Calu3 (cell line): ENCODE measurements at regions not wholly inside any gene's neighbourhood (a gene's known extent, or its start where the extent isn't known, plus 50 kb on each side); places are given as distances from the start of the nearest gene placed in this dataset.

Source experiments
- BruUV-seq: library from RNA; stranded (reverse); fragments of 400-500 nt; replicated peaks from 2 replicates; lab custom pipeline; 2021; lab: Mats Ljungman, UMichigan
- CTCF ChIA-PET: fragments of 300-600 bp; sonication (Branson Sonifier 250); formaldehyde crosslinking; loops from one replicate; lab custom pipeline; 2022; ENCODE audit warnings: antibody characterized with exemption; lab: Charles Lee
- DNase-seq: peaks from one replicate; pipeline ENCODE4 v3.0.0; 2022
- H3K27ac Mint-ChIP-seq: one replicate; pipeline ENCODE4 v1.8.0; 2022; ENCODE audit warnings: mixed read lengths; ENCODE audit not compliant: unreplicated experiment
- H3K27me3 Mint-ChIP-seq: one replicate; pipeline ENCODE4 v1.8.0; 2022; ENCODE audit warnings: mixed read lengths; ENCODE audit not compliant: unreplicated experiment
- H3K36me3 Mint-ChIP-seq: one replicate; pipeline ENCODE4 v1.8.0; 2022; ENCODE audit warnings: mild to moderate bottlenecking, moderate library complexity, mixed read lengths; ENCODE audit not compliant: insufficient read depth, unreplicated experiment
- H3K4me1 Mint-ChIP-seq: one replicate; pipeline ENCODE4 v1.8.0; 2022; ENCODE audit warnings: mild to moderate bottlenecking, low read depth, mixed read lengths; ENCODE audit not compliant: unreplicated experiment
- H3K4me3 Mint-ChIP-seq: one replicate; pipeline ENCODE4 v1.8.0; 2022; ENCODE audit warnings: mild to moderate bottlenecking, low read depth, moderate library complexity, mixed read lengths; ENCODE audit not compliant: unreplicated experiment
- H3K9me3 Mint-ChIP-seq: one replicate; pipeline ENCODE4 v1.8.0; 2022; ENCODE audit warnings: low read depth, mixed read lengths; ENCODE audit not compliant: unreplicated experiment
- CTCF ChIP-seq: fragments of 200-600 bp; IDR thresholded peaks from one replicate; pipeline ENCODE4 v1.8.0; 2022; ENCODE audit warnings: antibody characterized with exemption; ENCODE audit not compliant: unreplicated experiment
- intact Hi-C: fragments of 100-400 bp; cut with micrococcal nuclease; formaldehyde crosslinking; loops from one replicate; pipeline ENCODE4 v1.10.0; 2022; ENCODE audit not compliant: unreplicated experiment

GRCh38 chr11:19501631-19502030 lies 211.0 kb upstream of the NAV2 start:
- TF ChIP-seq CTCF = no peak
- CTCF ChIA-PET = no interaction called here
- no peaks in the 10 kb centered on the region for H3K4me1 Mint-ChIP-seq

GRCh38 chr11:19499999-19500398 lies 212.6 kb upstream of the NAV2 start:
- no peaks in the 10 kb centered on the region for H3K36me3 Mint-ChIP-seq
- no peak overlapping the region for H3K4me3 Mint-ChIP-seq
- no peak for DNase-seq
- peaks cover 37% of the 10 kb centered on the region for H3K27me3 Mint-ChIP-seq
- no peaks in the 10 kb centered on the region for H3K4me1 Mint-ChIP-seq
- no peak for TF ChIP-seq CTCF
- no TSS peak for BruUV-seq
- intact Hi-C loops = no loop called here
- CTCF ChIA-PET = no interaction called here
- no peaks in the 10 kb centered on the region for H3K9me3 Mint-ChIP-seq
- H3K27ac Mint-ChIP-seq = no peak overlapping the region

More at GRCh38 chr11:19501631-19502030, 211.0 kb upstream of the NAV2 start:
- no TSS peak for BruUV-seq
- Mint-ChIP-seq H3K9me3 (no peaks in the 10 kb centered on the region), H3K27me3 (peaks cover 40% of the 10 kb centered on the region), H3K36me3 (no peaks in the 10 kb centered on the region), H3K27ac (no peak overlapping the region), H3K4me3 (no peak overlapping the region)
- intact Hi-C loops = no loop called here
- DNase-seq = no peak

GRCh38 chr11:19499026-19499669 lies 213.5 kb upstream of the NAV2 start:
- CTCF ChIA-PET = no interaction called here
- Mint-ChIP-seq H3K4me1 (no peaks in the 10 kb centered on the region), H3K27me3 (peaks cover 37% of the 10 kb centered on the region), H3K4me3 (no peak overlapping the region), H3K9me3 (no peaks in the 10 kb centered on the region), H3K36me3 (no peaks in the 10 kb centered on the region), H3K27ac (no peak overlapping the region)
- no peak for DNase-seq
- no peak for TF ChIP-seq CTCF
- no TSS peak for BruUV-seq
- intact Hi-C loops = no loop called here

- peaks cover 75% of the 10 kb centered on the region for H3K27me3 Mint-ChIP-seq
- CTCF ChIA-PET = no interaction called here
- H3K9me3 Mint-ChIP-seq = no peaks in the 10 kb centered on the region
- TF ChIP-seq CTCF = no peak
- no peaks in the 10 kb centered on the region for H3K36me3 Mint-ChIP-seq
- H3K4me1 Mint-ChIP-seq = no peaks in the 10 kb centered on the region
- intact Hi-C loops = no loop called here
- no peak overlapping the region for H3K4me3 Mint-ChIP-seq
- DNase-seq = no peak
- no peak overlapping the region for H3K27ac Mint-ChIP-seq
- no TSS peak for BruUV-seq
Measured at GRCh38 chr11:19493446-19494213, 219.0 kb upstream of the NAV2 start.
